ENCODE measurements at regions not wholly inside any gene's neighbourhood (a gene's known extent, or its start where the extent isn't known, plus 50 kb on each side); places are given as distances from the start of the nearest gene placed in this dataset.

DNA sequence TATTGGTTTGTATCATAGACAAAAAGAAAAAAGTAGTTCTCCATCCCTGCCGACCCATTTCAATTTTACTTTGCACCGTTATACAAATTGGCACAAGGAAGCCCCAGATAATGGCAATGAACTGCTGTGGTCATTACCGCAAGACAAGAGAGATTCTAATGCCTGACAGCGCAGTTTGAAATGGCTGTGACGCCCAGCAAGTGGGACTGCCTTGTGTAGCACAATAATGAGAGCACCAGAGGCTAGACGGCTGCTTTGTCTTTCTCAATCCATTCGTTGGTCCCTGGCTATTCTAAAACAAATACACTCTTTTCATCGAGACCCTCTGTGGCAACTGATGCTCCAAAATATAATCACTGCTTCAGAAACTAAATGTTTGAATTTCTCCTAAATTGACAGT is 192.4 kb upstream of the NEIL3 start:
- DNase-seq, result no peak

DNA sequence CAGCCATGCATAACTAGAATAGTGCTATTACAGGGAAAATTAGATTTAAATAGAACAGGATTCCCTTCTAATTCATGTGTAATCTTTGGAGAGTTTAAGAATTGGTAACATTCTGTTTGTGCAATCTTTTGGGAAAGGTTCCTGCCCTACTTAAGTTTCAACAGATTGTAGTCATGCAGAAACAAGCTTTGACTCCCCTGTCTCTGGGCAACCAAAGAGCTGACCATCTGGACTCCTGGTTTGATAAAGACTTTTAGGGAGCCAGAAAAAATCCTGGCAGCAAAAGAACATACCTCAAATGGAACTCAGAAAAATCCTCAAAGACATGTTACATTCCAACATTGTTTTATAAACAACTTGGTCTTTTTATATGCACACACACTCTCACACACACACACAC is 191.1 kb upstream of the NEIL3 start:
- DNase-seq, result peak; percentile 56

DNA sequence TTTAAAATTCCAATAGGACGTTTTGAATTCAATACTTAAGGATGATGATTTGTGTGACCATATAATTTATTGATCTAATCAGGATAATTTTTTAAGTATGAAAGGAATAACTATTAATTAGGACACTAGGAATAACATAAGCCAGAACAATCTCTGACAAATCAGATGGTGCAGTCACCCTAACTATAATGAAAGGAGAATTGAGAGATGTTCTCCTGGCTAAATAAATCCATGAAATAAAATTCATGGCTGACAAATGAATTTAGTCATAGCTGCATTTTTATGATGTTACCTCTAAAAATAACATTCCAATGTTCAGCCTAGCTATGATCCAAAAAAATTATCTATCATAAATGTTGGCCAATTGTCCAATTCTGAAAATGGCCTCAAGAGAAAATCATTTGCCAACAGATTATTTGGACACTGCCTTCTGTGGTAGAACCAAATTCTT is 190.6 kb upstream of the NEIL3 start:
- DNase-seq, result no peak

DNA sequence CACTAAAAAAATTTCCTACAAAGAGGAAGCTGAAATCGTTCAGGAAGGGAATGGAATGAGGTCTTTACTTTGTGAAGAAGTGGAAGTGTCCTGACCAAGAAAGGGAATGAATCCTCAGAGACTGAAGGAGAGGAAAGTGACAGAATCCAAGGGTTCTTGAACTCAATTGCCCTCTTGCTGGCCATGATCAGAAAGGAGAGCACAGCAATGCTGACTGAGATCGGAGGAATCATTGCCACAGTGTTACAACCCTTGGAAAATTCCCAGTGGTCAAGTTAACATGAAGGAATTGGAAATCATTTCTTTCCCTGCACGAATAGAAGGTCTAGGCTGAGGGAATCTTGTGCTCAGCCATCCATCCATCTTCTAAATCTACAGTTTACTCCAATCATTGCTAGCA is 190.0 kb upstream of the NEIL3 start:
- DNase-seq, result no peak

DNA sequence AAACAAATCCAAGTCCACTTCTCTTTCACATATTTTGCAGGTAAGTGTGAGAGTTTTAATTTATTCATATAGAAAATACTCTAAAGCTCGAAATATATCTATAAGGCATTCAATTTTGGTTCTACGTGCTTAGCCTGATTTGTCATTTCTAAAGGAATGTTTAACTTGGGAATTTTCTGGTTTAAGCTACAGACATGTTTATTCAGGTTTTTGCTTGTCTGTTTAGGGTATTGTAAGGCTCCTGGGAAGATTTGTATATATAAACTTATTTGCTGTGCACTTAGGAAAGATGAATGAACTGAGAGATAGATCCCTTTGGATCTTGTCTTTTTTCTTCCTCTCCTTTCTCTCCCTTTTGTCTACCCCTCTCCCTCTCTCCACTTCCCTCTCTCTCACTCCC is 185.9 kb upstream of the NEIL3 start:
- DNase-seq, result no peak

DNA sequence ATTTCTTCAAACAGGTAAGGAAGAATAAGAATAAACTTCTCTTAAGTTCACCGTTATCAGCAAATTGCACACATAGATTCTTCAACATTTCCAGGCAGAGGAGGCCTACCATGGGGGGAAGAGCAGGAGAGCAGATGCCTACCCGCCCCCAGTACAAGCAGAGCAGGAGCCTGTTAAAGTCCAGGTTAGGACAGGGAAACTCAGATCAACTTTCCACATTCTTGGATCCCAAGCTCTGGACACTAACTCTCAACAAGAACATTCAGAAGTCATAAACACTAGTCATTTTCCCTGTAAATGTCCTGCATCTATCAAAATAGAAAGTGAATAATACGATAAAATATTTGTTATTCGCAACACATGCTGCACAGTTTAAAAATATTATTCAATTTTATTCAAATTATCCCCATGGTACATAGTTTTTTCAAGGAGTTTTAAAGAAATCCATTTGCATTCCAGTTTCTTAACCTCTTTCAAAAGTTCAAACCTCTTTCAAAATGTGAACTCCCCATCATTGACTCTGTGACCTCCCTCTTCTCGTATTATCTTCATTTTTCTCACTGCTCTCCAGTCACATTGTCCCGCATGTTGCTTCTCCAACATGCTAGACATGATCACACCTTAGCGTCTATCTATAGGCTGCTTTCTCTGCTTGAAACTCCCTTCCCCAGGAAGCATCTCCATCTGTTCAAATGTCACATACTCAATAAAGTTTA is 185.2 kb upstream of the NEIL3 start:
- no peak for DNase-seq

DNA sequence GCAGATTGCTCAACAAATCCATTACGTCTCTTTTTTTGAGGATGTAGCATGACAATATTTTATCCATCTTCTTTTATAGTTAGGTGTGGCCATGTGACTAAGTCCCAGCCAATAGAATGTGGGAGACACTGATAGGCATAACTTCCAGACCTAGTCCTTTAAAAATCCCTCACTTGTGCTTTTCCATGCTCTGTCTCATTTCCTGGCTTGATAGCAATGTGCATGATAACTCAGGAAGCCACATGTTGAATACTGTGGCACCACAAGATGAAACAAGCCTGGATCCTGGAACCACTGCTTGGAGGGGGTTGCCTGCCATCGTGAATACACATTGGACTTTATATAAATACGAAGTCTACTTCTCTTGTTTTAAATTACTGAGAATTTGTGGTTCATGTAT is 184.0 kb upstream of the NEIL3 start:
- no peak for DNase-seq

DNA sequence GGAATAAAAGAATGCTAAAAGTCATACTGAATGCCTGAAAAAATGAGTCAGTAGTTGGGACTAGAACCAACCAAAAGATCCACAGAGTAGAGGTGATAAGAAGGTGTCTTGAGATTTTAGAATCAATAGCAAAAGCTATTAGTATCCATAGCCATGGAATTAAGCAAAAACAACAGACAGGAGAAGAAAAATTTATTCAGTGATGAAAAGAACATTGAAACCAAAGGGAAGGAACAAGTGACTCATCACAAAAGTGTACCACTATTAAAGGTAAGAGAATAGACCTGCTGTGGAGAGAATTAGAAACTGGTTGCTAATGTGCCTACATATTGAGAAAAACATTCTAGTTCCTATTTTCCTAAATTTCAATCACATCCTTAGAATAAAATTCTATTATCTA is 182.0 kb upstream of the NEIL3 start:
- no peak for DNase-seq

DNA sequence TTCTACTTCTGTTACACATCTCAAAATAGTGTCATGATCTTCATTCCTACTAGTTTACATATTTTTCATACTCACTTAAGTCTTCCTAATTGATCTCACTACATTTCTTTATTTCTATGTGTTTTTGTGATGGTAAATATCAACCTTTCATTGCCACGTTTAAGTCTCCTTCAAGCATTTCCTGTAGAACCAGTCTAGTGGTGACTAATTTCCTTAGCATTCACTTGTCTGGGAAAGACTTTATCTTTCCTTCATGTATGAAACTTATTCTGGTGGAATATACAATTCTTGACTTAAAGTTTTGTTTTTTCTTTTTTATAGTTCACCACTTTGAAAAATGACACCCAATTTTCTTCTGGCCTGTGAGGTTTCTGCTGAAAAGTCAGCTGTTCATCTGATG is 181.4 kb upstream of the NEIL3 start:
- DNase-seq, result no peak

DNA sequence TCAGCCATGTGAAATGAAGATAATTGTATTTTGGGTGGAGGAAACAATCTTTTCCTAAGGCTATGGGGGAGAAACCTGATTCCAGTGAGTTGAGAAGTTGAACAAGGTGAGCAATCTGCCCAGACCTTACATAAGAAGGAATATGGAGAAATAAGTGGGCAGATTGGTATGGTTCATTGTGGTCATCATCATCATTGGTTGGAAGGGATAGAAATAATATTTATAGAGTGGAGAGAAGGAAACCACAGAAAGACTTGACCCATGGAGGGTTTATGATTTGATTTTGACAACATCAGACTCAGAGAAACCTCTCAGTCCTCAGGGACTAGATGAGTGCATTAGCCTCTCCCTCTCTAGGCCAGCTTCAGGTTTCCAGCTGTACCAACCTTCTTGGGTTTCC is 177.9 kb upstream of the NEIL3 start:
- no peak for DNase-seq

DNA sequence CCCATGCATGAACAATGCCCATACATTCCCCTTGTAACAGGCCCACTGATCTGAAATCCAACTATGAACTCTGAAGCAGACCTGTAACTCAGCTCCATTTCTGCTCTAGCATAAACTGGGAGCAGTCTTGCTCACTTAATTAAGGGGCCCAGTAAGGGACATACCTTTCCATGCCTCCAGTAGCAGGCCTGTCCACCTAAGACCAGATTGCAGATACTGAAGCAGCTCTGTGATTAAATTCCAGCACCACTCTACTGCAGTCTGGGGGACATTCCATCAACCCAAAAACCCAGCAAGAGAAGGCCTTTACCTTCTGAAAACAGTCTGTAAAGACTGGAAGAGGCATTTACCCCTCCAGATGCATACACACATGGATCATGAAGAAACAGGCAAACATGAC is 162.0 kb upstream of the NEIL3 start:
- DNase-seq, result no peak

DNA sequence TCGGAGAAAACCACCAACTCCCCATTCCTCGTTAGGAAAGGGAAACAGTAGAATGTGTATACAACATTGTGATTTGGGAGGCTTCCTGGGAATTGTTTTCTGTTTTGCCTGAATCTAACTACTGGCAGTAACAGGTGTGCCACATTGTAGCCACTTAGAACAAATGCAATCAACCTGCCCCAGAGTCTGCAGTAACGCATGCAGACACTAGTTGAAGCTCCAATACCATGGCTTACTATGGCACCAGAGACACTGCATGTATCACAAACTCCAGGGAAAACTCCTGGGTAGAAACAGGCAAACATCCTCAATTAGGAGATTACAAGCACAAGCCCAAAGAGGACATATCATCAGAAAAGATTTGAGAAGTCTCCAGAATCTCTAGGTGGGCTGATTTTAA is 154.2 kb upstream of the NEIL3 start:
- DNase-seq, result peak; percentile 21

DNA sequence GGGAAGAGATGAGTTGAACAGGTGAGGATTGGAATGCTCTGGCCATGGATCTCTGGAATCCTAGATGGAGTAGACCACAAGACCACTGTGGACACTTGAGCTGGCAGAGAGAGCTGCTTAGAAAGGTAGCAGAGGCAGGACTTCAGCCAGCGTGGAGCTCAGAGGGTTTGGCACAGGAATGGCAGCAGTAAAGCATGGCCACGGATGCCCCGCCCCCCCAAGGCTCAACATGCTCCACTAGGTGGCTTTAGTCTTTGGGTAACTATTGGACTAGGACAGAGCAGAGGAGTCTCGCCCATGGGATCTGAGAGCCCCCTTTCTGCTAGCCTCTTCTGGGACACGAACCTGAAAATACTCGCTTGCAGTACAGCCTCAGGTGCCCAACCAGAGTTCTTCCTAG is 150.1 kb upstream of the NEIL3 start:
- no peak for DNase-seq

DNA sequence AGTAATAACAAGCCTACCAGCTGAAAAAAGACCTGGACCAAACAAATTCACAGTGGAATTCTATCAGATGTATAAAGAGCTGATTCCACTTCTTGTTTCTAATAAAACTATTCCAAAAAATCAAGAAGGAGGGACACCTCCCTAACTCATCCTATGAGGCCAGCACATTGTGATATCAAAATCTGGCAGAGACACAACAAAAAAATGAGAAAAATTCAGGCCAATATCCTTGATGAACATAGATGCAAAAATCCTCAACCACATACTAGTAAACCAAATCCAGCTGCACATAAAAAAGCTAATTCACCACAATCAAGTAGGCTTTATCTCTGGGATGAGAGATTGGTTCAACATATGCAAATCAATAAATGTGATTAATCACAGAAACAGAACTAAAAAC is 147.9 kb upstream of the NEIL3 start:
- DNase-seq, result no peak

DNA sequence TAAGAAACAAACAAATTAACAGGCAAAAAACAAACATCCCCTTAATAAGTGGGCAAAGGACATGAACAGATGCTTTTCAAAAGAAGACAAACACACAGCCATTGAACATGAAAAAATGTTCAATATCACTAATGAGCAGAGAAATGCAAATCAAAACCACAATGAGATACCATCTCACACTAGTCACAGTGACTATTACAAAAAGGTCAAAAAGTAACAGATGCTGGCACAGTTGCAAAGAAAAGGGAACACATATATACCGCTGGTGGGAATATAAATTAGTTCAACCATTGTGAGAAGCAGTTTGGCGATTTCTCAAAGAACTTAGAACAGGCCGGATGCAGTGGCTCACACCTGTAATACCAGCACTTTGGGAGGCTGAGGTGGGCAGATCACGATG is 146.1 kb upstream of the NEIL3 start:
- DNase-seq, result no peak

DNA sequence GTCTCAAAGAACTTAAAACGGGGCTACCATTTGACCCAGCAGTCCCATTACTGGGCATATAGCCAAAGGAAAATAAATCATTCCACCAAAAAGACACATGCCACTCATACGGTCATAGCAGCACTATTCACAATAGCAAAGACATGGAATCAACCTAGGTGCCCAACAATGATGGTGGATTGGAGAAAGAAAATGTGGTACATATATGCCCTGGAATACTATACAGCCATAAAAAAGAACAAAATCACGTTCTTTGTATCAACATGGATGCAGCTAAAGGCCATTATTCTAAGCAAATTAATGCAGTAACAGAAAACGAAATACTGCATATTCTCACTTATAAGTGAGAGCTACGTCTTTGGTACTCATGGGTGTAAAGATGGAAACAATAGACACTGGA is 138.1 kb upstream of the NEIL3 start:
- DNase-seq, result no peak

DNA sequence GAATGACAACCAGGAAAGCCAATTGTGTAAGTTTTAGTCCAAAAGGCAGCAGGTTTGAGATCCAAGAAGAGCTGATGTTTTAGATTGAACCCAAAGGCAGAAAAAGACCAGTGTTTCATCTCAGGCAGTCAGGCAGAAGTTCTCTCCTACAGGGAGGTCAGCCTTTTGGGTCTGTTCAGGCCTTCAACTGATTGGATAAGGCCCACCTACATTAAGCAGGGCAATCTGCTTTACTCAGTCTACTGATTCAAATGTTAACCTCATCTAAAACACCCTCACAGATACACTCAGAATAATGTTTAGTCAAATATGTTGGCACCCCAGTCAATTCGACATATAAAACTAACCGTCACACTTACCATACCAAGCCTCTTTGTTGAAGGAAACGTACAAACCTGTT is 134.2 kb upstream of the NEIL3 start:
- DNase-seq, result no peak

DNA sequence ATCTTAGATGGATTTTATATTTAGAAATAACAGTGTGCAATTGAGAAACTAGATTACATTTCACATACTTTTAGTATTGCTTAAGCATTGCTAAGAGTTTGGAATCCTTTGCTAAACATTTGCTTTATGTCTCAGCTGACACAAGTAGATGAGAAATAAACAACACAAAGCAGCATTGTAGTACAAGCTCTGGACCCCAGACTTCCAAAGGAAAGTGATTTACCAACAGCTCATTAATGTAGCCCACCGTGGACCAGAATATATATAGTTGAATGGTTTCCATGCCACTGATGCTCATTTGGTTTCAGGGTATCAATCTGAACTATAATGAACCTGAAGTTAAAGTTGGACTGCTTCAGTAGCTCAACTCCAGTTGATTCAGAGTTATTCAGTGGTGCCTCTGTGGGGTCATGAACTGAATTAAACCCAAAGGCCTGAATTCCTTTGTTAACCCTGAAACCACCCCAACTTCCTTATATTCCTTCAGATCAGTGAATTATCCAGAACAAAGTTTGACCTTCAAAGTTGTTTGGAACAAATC is 132.1 kb upstream of the NEIL3 start:
- no peak for DNase-seq

DNA sequence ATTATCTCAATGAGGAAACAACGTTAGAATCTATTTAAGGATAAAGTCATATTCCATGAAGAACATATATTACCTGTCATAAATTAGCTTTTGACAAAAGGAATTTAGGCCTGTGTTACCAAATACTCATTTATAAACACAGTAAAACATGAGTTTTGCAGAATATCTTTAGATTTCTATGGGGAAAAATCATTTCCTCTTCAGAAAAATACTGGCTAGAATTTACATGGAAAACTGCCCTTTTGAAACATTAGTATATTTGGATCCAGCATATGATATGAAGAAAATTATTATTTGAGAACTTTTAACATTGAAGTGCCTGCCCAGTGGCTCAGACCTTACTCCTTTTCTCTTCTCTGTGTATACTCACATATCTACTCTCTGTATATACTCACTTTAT is 131.4 kb upstream of the NEIL3 start:
- no peak for DNase-seq

DNA sequence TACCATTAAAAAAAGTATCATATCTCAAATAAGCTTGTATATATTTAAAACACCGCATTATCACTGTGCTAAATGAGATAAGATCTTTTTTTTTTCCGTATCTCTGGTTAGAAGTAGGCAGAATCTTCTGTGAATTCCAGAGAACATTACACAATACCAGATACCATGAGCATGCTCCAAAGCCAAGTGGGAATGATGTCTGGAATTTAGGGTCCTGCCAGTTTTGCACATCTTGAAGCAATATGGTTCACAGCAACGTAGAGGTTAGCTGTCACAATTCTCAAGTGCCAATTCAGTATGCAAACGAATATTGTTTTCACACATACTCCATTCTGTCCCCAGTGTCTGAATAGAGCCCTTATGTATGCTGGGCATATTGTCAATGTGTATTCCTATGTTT is 127.5 kb upstream of the NEIL3 start:
- no peak for DNase-seq

DNA sequence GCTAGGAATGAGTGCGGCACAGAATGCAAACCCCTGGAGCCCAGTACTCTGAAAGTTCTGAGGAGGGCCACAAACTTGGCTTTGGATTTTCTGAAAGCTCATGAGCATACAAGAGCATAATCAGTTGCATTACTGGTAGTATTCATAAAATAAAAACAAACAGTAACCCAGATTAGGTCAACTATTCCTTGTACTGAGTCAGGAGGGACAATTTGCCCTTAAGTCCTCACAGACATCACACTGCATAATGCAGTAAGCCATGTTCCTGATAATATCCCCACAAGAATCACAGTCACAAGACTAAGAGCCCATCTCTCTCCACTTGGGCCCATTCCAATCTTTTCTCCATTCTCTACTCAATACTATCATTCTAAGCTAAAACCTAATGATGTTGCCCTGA is 126.9 kb upstream of the NEIL3 start:
- DNase-seq, result no peak

DNA sequence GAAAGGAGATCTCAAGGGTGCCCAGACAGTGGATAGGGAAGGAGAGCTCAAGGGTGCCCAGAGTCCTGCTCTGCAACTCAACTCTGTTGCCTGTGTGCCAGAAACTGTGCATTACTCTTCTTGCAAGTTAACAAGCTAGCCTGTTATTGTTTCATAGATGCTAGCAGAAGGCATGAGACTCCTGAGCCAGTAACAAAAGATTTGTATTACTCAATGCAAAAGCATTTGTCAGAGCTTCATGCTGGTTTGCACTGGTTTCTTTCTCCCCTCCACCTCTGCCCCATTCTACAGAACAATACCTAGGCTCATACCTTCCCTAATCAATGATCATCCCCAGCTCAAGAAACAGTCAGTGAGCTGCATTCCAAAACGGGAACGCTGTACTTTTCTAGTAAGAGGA is 124.5 kb upstream of the NEIL3 start:
- no peak for DNase-seq

DNA sequence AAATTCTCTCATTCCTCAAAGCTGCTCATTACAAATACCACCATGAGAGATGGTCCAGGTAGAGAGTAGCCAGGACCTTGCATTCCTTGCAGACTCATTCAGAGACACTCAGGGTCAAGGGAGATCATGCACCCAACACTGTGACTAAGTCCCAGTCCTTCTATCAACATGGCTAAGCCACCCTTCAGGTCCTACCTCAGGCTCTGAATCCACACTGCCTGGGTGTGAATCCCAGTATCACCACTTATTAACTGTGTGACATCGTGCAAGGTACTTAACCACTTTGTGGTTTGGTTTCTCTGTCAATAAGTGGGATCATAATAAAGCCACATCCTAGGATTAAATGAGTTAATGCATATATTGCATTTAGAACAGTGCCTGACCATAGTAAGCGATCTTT is 124.1 kb upstream of the NEIL3 start:
- DNase-seq, result no peak

DNA sequence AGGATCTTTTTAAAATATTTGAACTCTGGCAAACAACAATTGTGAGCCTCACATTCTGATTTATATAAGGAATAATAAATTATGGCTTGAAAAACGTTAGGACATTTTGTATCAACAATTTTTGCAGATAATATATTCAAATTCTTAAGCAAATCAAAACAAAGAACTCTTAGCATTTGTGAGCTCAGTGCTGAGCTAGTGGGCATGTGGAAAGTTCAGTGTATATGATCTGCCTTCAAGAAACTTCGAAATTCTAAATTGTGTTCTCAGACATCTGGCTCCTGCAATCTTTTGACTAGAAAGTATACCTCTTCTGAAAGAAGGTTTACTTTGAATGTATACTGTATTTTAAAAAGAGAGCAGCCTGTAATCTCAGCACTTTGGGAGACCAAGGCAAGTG is 122.3 kb upstream of the NEIL3 start:
- no peak for DNase-seq

DNA sequence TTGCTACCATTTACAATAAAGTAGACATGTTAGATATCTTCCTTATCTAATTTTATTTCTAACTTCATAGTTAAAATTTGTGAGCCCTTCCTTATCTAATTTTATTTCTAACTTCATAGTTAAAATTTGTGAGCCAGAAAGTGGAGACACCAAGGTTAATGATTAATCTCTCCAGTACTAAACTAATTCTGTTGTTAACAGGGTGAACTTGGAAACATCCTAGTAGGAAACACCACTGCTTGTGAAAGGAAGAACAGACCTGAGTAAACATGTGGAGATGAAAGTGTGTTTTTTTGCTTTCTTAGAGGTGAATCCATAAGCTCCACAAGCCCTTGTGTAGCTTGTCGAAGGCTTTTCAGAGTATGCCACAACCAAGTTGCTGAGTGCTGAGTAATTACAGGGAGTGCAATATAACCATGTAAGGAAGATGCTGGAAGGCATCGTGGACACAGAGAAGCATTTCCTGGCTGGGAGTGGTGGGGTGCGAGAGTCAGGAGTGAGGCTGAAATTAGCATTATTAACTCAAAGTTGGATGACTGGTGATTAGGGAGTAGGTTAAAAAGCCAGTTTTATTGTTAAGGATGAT is 118.6 kb upstream of the NEIL3 start:
- no peak for DNase-seq
